Erythroblast (primary cell): ENCODE measurements at regions not wholly inside any gene's neighbourhood (a gene's known extent, or its start where the extent isn't known, plus 50 kb on each side); places are given as distances from the start of the nearest gene placed in this dataset.

ENCODE experiments used
- GATA1 ChIP-seq: IDR thresholded peaks from 2 replicates; pipeline ENCODE4 v1.6.1; 2011; ENCODE audit warnings: low read depth, mild to moderate bottlenecking, control low read depth, low read length, moderate library complexity
- POLR2A ChIP-seq: IDR thresholded peaks from 2 replicates; pipeline ENCODE4 v1.6.1; 2011; ENCODE audit warnings: mild to moderate bottlenecking, low read length

DNA sequence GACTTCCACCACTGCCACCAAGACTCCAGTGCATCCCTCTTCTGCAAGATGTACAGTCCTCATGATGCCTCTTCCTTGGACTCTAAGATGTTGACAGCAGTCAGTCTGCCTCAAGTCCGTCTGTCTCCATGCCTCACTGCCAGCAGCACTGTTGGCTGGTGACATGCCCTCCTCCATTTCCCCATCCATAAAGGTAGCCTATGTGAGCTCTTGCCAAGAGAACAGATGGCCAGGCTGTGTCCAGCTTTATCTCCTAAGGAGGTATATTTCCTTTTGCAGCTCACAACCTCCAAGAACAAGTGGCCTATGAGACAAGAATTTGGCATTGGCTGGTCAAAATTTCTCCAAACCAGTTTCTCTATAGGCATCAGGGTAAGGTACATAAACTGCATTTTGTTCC, 149.3 kb upstream of the HNRNPA3 start:
- TF ChIP-seq POLR2A: no peak
- TF ChIP-seq GATA1: no peak
